ENCODE measurements at regions not wholly inside any gene's neighbourhood (a gene's known extent, or its start where the extent isn't known, plus 50 kb on each side); places are given as distances from the start of the nearest gene placed in this dataset.

- DNase-seq (ENCODE audit: low read depth, low spot score), result no peak
These were observed 1126.8 kb upstream of the PHF14 start for GRCh38 chr7:9846902-9847301.

GRCh38 chr7:9854605-9855004, 1119.1 kb upstream of the PHF14 start:
- no peak for DNase-seq (ENCODE audit: low read depth, low spot score)

GRCh38 chr7:9856668-9857067, 1117.0 kb upstream of the PHF14 start:
- no peak for DNase-seq (ENCODE audit: low read depth, low spot score)

GRCh38 chr7:9863545-9863944, 1110.1 kb upstream of the PHF14 start:
- no peak for DNase-seq (ENCODE audit: low read depth, low spot score)

GRCh38 chr7:9869151-9869550, 1104.5 kb upstream of the PHF14 start:
- DNase-seq (ENCODE audit: low read depth, low spot score), result no peak

- DNase-seq (ENCODE audit: low read depth, low spot score), result no peak
These were observed 1104.1 kb upstream of the PHF14 start for GRCh38 chr7:9869566-9869965.

- DNase-seq (ENCODE audit: low read depth, low spot score), result no peak
These were observed 1103.0 kb upstream of the PHF14 start for GRCh38 chr7:9870674-9871073.

GRCh38 chr7:9874182-9874581, 1099.5 kb upstream of the PHF14 start:
- DNase-seq (ENCODE audit: low read depth, low spot score), result no peak

- no peak for DNase-seq (ENCODE audit: low read depth, low spot score)
These were observed 1097.6 kb upstream of the PHF14 start for GRCh38 chr7:9876053-9876452.

- DNase-seq (ENCODE audit: low read depth, low spot score), result no peak
These were observed 1084.1 kb upstream of the PHF14 start for GRCh38 chr7:9889554-9889953.

- DNase-seq (ENCODE audit: low read depth, low spot score), result no peak
These were observed 1083.6 kb upstream of the PHF14 start for GRCh38 chr7:9890092-9890491.

GRCh38 chr7:9891056-9891455, 1082.6 kb upstream of the PHF14 start:
- DNase-seq (ENCODE audit: low read depth, low spot score), result no peak

- DNase-seq (ENCODE audit: low read depth, low spot score), result no peak
These were observed 1073.3 kb upstream of the PHF14 start for GRCh38 chr7:9900339-9900738.

- DNase-seq (ENCODE audit: low read depth, low spot score), result no peak
These were observed 1052.3 kb upstream of the PHF14 start for GRCh38 chr7:9921326-9921725.

- DNase-seq (ENCODE audit: low read depth, low spot score), result peak; percentile 20
These were observed 1035.6 kb upstream of the PHF14 start for GRCh38 chr7:9937944-9938631.

GRCh38 chr7:9939176-9939575, 1034.5 kb upstream of the PHF14 start:
- no peak for DNase-seq (ENCODE audit: low read depth, low spot score)

- DNase-seq (ENCODE audit: low read depth, low spot score), result no peak
These were observed 1028.5 kb upstream of the PHF14 start for GRCh38 chr7:9945131-9945530.

- DNase-seq (ENCODE audit: low read depth, low spot score), result no peak
These were observed 1027.8 kb upstream of the PHF14 start for GRCh38 chr7:9945857-9946256.

GRCh38 chr7:9955138-9955537, 1018.5 kb upstream of the PHF14 start:
- DNase-seq (ENCODE audit: low read depth, low spot score), result no peak

GRCh38 chr7:9958486-9958885, 1015.2 kb upstream of the PHF14 start:
- no peak for DNase-seq (ENCODE audit: low read depth, low spot score)

GRCh38 chr7:9960460-9960859, 1013.2 kb upstream of the PHF14 start:
- no peak for DNase-seq (ENCODE audit: low read depth, low spot score)

GRCh38 chr7:9961161-9961922, 1012.3 kb upstream of the PHF14 start:
- DNase-seq (ENCODE audit: low read depth, low spot score), result no peak

GRCh38 chr7:9962742-9963141, 1010.9 kb upstream of the PHF14 start:
- DNase-seq (ENCODE audit: low read depth, low spot score), result no peak

Data from iPS DF 19.7 (cell line).